SH-SY5Y (cell line): ENCODE measurements at regions not wholly inside any gene's neighbourhood (a gene's known extent, or its start where the extent isn't known, plus 50 kb on each side); places are given as distances from the start of the nearest gene placed in this dataset.

Experiments
- GATA2 ChIP-seq: IDR thresholded peaks from 2 replicates; pipeline ENCODE4 v1.6.1; 2011; ENCODE audit warnings: mild to moderate bottlenecking, low read depth, low read length
- GATA3 ChIP-seq: IDR thresholded peaks from 2 replicates; pipeline ENCODE4 v1.6.1; 2011; ENCODE audit warnings: low read depth, mild to moderate bottlenecking, low read length, moderate library complexity

GRCh38 chr2:128403814-128404708 lies 85.4 kb upstream of the HS6ST1 start:
- TF ChIP-seq GATA2 (no peak), GATA3 (no peak)
